Smooth muscle cell (in vitro differentiated cells): ENCODE measurements at regions not wholly inside any gene's neighbourhood (a gene's known extent, or its start where the extent isn't known, plus 50 kb on each side); places are given as distances from the start of the nearest gene placed in this dataset.
"Not testable (repeated sequence)": the region's sequence is repeated elsewhere in the genome, so short reads cannot be mapped to it uniquely, and the experiment has no call there.

Source experiments
- DNase-seq: peaks from one replicate; lab custom pipeline; 2025; ENCODE audit not compliant: unreplicated experiment; lab: John Stamatoyannopoulos, UW
- H2AFZ ChIP-seq: fragments of 200-600 bp; sonication (generic); 2 replicates; pipeline ENCODE4 v1.6.0; 2016; ENCODE audit warnings: antibody characterized with exemption, low read depth, mild to moderate bottlenecking
- H3F3A ChIP-seq: fragments of 200-600 bp; sonication (generic); 2 replicates; pipeline ENCODE4 v1.6.0; 2017; ENCODE audit warnings: antibody characterized with exemption, low read depth
- H3K27ac ChIP-seq: fragments of 200-600 bp; sonication (generic); 2 replicates; pipeline ENCODE4 v1.5.1; 2016; ENCODE audit warnings: low read depth, mild to moderate bottlenecking
- H3K27me3 ChIP-seq: fragments of 200-600 bp; sonication (generic); 2 replicates; pipeline ENCODE4 v1.6.1; 2016; ENCODE audit warnings: low read depth, mild to moderate bottlenecking
- H3K36me3 ChIP-seq: fragments of 200-600 bp; sonication (generic); 2 replicates; pipeline ENCODE4 v1.5.1; 2016; ENCODE audit warnings: low read depth
- H3K4me1 ChIP-seq: fragments of 200-600 bp; sonication (generic); 2 replicates; pipeline ENCODE4 v1.5.1; 2016; ENCODE audit warnings: low read depth
- H3K4me2 ChIP-seq: fragments of 200-600 bp; sonication (generic); 2 replicates; pipeline ENCODE4 v1.6.0; 2016; ENCODE audit warnings: mild to moderate bottlenecking
- H3K4me3 ChIP-seq: fragments of 200-600 bp; sonication (generic); 2 replicates; pipeline ENCODE4 v1.5.1; 2016; ENCODE audit warnings: mild to moderate bottlenecking
- H3K79me2 ChIP-seq: fragments of 200-600 bp; sonication (generic); 2 replicates; pipeline ENCODE4 v1.6.0; 2016; ENCODE audit warnings: low read depth, mild to moderate bottlenecking
- H3K9ac ChIP-seq: fragments of 200-600 bp; sonication (generic); 2 replicates; pipeline ENCODE4 v1.6.0; 2016; ENCODE audit warnings: low read depth
- H3K9me3 ChIP-seq: fragments of 200-600 bp; sonication (generic); replicated peaks from 2 replicates; pipeline ENCODE4 v1.5.1; 2016; ENCODE audit warnings: low read depth
- H4K20me1 ChIP-seq: fragments of 200-600 bp; sonication (generic); 2 replicates; pipeline ENCODE4 v1.6.0; 2016; ENCODE audit warnings: low read depth
- WGBS: methylation state at CpG from one replicate; pipeline ENCODE4 v1.1.7; 2016; ENCODE audit warnings: low lambda C conversion rate; 5-methylcytosine and 5-hydroxymethylcytosine counted together
- TF ChIP-seq, protein P1 (sequence below): fragments of 200-600 bp; sonication (generic); IDR thresholded peaks from 2 replicates; pipeline ENCODE4 v1.5.1; 2017; ENCODE audit warnings: borderline replicate concordance, mild to moderate bottlenecking, antibody characterized with exemption; ENCODE audit not compliant: insufficient read depth, poor library complexity, severe bottlenecking

DNA sequence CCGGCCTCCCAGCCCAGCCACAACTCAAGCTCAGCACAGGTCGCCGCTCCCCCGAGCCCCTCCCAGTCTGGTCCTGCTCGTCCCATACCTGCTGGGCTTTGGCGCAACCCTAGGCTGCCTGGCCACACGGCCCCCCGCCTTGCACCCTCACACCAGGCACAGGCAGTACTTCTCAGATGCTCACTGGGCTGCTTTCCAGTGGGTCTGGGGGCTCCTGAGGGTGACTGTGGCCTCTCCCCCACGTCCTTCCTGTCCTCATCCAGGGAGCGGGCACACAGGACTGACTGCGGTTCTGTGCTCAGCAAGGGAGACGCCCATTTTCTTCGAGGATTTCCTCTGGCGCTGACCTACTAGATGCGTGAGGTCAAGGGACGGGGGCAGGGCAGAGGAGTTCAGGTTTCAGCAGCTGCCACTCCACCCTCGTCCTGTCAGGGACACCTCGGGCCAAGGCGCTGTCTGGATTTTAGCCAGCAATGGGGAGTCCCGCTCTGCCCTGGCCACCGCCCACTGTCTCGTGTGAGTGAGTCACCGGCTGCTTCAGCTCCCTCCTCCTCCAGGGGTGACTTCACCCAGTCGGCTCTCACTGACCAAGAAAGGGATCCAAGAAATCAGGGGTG lies 115.8 kb downstream of the NPIPB11 start:
- WGBS = 26% methylated on average over 21 of the region's 24 CpGs
- Histone ChIP-seq H3K27me3 (no peaks in the 10 kb centered on the region), H3K79me2 (no peaks in the 10 kb centered on the region), H3K4me2 (peak overlapping the region; percentile 68), H3K27ac (peak overlapping the region; percentile 84), H2AFZ (no peak overlapping the region), H3K9me3 (no peaks in the 10 kb centered on the region), H3F3A (peaks cover 4% of the 10 kb centered on the region), H4K20me1 (no peaks in the 10 kb centered on the region), H3K36me3 (no peaks in the 10 kb centered on the region), H3K9ac (peak overlapping the region; percentile 84), H3K4me1 (peaks cover 4% of the 10 kb centered on the region), H3K4me3 (peak overlapping the region; percentile 31)
- DNase-seq = peak; percentile 71
- TF ChIP-seq, protein P1, sequence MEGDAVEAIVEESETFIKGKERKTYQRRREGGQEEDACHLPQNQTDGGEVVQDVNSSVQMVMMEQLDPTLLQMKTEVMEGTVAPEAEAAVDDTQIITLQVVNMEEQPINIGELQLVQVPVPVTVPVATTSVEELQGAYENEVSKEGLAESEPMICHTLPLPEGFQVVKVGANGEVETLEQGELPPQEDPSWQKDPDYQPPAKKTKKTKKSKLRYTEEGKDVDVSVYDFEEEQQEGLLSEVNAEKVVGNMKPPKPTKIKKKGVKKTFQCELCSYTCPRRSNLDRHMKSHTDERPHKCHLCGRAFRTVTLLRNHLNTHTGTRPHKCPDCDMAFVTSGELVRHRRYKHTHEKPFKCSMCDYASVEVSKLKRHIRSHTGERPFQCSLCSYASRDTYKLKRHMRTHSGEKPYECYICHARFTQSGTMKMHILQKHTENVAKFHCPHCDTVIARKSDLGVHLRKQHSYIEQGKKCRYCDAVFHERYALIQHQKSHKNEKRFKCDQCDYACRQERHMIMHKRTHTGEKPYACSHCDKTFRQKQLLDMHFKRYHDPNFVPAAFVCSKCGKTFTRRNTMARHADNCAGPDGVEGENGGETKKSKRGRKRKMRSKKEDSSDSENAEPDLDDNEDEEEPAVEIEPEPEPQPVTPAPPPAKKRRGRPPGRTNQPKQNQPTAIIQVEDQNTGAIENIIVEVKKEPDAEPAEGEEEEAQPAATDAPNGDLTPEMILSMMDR = no peak

DNA sequence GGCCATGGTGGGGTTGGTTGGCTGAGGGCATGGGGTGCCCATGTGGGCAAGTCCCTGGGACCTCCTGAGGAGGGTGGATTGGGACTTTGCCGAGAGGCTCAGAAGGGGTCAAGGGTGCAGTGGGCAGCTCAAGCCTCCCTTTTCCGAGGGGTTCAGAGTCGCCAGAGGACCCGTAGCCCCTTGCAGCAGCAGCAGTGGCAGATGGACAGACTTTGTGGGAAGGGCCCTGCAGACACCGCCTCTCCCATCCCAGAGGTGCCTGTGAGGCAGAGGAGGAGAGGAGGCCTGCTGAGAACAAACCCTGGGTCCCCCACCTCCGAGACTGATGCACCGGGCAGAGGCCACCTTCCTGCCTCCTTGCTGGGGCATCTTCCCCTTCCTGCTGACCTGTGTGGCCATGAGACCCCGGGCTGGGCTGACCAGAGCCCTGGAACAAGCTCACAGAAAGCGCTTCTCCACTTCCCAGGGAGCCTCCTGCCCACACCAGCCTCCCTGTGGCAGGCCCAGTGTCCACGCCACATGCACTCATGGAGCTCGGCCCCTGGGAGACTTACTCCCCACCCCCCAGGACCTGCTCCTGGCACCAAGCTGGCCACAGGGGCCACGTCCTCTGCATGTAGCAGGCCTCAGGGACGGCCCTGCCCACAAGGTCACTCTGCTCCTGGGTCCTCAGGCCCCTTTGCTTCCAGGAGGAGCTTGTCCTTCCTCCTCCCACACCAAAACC lies 116.8 kb downstream of the NPIPB11 start:
- H3K79me2 ChIP-seq, H3K9me3 ChIP-seq, H3K4me2 ChIP-seq, H4K20me1 ChIP-seq, H3F3A ChIP-seq, H3K4me3 ChIP-seq, H3K9ac ChIP-seq, DNase-seq, H3K4me1 ChIP-seq, H3K36me3 ChIP-seq, H2AFZ ChIP-seq, H3K27me3 ChIP-seq: not testable (repeated sequence)
- peak overlapping the region; percentile 84 for H3K27ac ChIP-seq
- WGBS = 82% methylated on average over 13 of the region's 13 CpGs

DNA sequence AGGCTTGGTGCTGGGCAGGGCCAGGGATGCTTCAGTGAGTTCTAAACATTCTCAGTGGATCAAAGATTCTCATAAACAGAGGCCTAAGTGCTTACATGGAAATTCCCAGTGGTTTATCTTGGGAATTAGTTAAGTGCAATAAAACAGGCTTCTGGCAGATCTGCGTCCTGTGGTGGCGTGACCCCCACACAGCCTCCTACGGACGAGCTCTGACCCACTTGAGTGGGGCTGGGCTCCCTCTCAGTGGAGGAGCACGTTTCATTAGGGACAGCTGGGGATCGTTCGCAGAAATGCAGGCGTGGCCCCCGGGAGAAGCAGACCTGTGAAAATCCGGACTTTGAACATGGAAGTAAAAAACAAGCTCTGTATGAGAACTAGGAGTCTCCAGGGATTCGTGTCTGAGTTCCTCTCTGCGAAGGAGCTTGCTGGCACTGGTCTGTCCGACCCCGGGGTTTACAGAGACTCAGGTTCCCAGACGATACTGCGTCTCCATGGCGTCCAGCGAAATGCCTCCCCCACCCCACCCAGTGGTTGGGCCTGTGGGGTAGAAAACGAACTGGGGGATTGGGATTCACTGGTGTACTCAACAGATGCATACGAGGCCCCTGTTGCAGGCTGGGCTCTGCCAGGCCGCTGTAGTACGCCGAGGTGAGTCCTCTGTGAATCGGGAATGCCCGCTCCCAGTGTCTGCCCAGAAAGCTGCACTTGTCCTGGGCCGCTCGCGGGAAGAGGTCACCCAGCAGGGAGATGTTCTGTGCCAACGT lies 117.6 kb downstream of the NPIPB11 start:
- H3K79me2 ChIP-seq, H3K36me3 ChIP-seq, H4K20me1 ChIP-seq, H3K27me3 ChIP-seq, H3K4me1 ChIP-seq, H2AFZ ChIP-seq, H3K4me3 ChIP-seq, H3K9me3 ChIP-seq, H3F3A ChIP-seq: not testable (repeated sequence)
- DNase-seq = peak; percentile 48
- H3K27ac ChIP-seq = peak overlapping the region; percentile 84
- WGBS = 49% methylated on average over 29 of the region's 29 CpGs
- peak overlapping the region; percentile 70 for H3K4me2 ChIP-seq
- peak overlapping the region; percentile 43 for H3K9ac ChIP-seq

DNA sequence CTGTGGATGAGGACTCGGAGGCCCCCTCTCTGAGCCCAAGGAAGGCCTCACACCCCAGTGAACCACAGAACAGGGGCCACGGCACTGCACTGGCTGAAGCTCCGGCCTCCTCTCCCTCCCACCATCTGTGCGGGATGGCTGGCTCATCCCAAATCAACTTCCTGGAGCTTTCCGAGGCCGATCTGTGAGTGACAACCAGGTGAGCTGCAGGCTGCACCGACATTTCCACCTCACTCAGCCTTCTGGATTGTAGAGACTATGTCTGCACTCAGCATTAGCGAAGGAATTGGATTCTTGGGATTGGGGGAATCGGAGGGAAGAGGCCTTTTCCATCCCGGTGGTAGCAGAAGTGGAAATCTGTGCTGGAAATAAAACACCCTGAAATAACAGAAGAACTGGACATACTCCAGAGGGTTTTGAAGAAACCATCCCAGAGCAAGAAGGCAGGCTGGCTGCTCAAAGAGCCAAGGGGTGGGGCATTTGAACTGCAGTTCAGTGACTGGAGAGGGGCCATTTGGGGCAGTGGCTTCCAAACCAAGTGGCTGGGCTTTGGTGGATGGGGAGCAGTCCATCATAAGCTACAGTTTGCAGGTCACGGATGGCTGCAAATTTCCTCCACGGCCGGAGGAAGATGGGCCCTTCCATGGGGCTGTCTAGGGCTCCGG lies 118.5 kb downstream of the NPIPB11 start:
- H3K9me3 ChIP-seq, H4K20me1 ChIP-seq, H3K4me3 ChIP-seq, H3F3A ChIP-seq, H3K4me1 ChIP-seq, H2AFZ ChIP-seq, H3K27me3 ChIP-seq, H3K9ac ChIP-seq, H3K36me3 ChIP-seq, H3K79me2 ChIP-seq, DNase-seq: not testable (repeated sequence)
- peak overlapping the region; percentile 17 for H3K4me2 ChIP-seq
- WGBS = 58% methylated on average over 10 of the region's 14 CpGs
- H3K27ac ChIP-seq = peak overlapping the region; percentile 84

DNA sequence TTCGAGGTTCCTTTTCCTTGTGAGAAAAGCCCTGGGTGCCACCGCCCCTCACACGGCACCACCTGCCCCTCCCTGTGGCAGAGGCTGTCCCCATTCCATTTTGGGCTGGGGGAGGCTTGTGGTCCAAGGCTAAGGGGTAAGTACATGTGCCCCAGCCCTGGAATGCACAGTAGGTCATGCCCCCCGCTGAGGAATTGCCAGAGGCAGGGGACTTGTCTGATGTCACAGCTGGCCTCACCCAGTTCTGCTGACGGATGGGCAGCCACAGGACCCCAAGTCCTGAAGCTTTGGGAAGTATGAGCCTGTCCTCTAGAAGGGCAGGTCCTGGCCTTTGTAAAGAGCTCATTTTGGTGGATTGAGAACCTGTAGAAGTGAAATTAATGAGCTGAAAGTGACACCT lies 119.3 kb downstream of the NPIPB11 start:
- not testable (repeated sequence) for H2AFZ ChIP-seq, H4K20me1 ChIP-seq, DNase-seq, H3K27ac ChIP-seq, H3K9ac ChIP-seq, H3K4me3 ChIP-seq, H3K79me2 ChIP-seq, H3F3A ChIP-seq, H3K36me3 ChIP-seq, H3K27me3 ChIP-seq, H3K4me2 ChIP-seq, H3K9me3 ChIP-seq, H3K4me1 ChIP-seq
- WGBS = 97% methylated on average over 5 of the region's 5 CpGs

DNA sequence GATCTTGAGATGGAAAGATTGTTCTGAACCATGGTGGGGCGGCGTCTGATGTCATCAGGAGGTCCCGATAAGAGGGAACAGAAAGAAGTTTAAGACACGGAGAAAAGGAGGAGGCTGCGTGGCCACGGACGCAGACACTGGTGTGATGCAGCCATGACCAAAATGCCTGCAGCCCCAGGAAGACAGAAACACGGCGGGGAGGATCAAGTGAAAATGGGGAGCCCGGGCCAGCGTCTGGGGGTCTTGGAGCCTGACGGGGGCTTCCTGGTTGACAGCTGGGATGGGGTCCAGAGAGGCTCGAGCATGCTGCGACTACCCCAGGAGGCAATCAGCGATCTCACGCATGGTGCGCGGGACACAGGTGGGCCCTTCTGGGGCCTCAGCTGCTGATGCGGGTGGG lies 119.7 kb downstream of the NPIPB11 start:
- not testable (repeated sequence) for DNase-seq, H3K9ac ChIP-seq, H3K36me3 ChIP-seq, H3K27ac ChIP-seq, H4K20me1 ChIP-seq, H3F3A ChIP-seq, H3K9me3 ChIP-seq, H2AFZ ChIP-seq, H3K27me3 ChIP-seq, H3K79me2 ChIP-seq, H3K4me2 ChIP-seq, H3K4me1 ChIP-seq, H3K4me3 ChIP-seq
- 97% methylated on average over 18 of the region's 19 CpGs for WGBS

GRCh38 chr16:29286161-29286560 lies 120.3 kb downstream of the NPIPB11 start:
- not testable (repeated sequence) for DNase-seq, H4K20me1 ChIP-seq, H3K79me2 ChIP-seq, H3K4me2 ChIP-seq, H3K9me3 ChIP-seq, H3K27me3 ChIP-seq, H3K4me1 ChIP-seq, H2AFZ ChIP-seq, H3K36me3 ChIP-seq, H3K27ac ChIP-seq, H3K4me3 ChIP-seq, H3K9ac ChIP-seq, H3F3A ChIP-seq
- 94% methylated on average over 15 of the region's 15 CpGs for WGBS
